SKM-1 (cell line): ENCODE measurements at regions not wholly inside any gene's neighbourhood (a gene's known extent, or its start where the extent isn't known, plus 50 kb on each side); places are given as distances from the start of the nearest gene placed in this dataset.

Experiments used
- DNase-seq: peaks from one replicate; lab custom pipeline; 2025; ENCODE audit not compliant: unreplicated experiment; lab: John Stamatoyannopoulos, UW

- DNase-seq = no peak
Observed at GRCh38 chr2:147231081-147231480, 613.7 kb upstream of the ACVR2A start.

DNA sequence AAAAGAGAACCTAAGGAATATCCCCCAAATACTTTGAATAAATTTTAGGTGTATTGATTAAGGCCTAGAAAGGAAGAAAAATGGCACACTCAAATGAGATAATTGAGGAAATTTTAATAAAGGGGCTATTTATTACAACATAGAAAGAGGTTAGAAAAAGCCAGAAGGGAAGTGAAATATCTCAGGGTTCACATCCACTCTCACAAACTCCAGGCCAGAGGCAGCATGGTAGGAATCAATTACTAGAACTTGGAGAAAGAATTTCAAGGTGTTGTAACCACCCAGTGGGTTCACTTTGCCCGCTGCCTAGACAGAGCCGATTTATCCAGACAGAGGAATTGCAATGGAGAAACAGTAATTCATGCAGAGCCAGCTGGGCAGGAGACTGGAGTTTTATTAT, 617.5 kb upstream of the ACVR2A start:
- no peak for DNase-seq

DNA sequence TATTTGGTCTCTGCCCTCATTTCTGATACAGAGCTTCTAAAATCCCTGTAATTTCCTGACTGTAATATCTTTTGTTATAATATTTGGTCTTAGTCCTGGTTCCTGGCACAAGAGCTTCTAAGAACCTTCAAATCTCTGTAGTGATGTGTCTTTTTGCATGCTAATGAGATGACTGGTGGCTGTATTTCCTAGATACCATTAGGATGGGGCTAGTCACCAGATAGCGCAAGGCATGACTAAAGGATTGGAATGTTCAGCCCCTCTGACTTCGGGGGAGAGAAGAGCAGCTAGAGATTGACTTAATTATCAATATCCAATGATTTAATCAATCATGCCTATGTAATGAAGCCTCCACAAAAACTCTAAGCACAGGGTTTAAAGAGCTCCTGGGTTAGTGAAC, 620.8 kb upstream of the ACVR2A start:
- DNase-seq = no peak

DNA sequence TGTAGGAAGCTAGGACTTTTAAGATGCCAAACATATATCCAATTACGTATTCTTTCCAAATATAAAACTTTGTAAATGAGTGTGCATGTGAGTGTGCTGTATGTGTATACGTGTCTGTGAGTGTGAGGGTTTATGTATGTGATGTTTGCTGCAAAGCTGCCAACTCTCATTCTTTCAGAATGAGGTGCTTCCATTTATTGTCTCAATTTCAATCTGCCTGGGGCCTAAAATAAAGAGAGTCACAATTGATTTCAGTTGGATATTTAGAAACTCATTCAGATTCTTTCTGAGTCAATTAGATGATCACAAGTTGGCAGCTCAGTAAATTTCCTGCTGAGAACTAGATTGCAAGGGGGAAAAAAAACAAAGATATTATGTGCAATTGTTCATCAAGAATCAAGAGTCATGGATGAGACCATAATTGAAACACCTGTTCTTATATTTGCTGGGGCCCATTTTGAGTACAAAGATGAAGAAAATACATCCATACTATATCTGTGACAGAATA, 621.2 kb upstream of the ACVR2A start:
- DNase-seq = no peak

GRCh38 chr2:147223119-147223518, 621.7 kb upstream of the ACVR2A start:
- DNase-seq = no peak

GRCh38 chr2:147222506-147222905, 622.3 kb upstream of the ACVR2A start:
- no peak for DNase-seq

GRCh38 chr2:147214914-147215313, 629.9 kb upstream of the ACVR2A start:
- DNase-seq = no peak

DNA sequence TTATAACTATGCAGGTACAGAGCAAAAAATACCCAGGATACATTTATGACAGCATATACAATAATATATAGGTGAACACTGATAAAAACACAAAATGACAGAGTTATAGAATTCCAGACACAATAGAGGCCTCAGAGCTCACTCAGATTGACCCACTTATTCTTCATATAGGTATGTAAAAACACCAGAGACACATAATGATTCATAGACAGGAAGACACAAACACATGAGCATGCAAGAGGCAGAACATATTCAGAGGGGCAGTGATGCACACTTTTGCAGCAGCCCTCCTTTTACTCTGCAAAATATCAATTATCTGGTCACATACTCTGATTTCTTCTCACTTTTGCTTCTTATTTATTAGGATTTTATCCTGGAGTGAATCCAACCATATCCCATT, 633.3 kb upstream of the ACVR2A start:
- DNase-seq = no peak

DNA sequence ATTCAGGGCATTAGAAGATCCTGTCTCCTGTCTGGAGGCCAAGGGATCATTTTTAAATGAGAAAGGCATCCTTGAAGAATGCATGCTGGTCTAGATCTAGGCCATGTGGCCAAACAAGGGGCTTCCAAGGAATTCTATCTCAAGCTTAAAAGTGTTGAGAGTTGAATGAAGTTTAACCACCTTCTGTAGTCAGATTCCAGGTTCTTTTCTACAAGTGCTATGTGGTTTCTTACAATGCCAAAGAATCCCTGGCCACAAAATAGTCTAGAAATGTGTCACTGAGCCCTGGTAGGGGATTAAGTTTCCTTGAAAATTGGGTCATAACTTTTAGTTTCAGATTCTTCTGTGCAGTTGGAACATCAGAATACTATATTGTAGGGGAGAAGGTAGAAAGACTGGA, 640.7 kb upstream of the ACVR2A start:
- no peak for DNase-seq

DNA sequence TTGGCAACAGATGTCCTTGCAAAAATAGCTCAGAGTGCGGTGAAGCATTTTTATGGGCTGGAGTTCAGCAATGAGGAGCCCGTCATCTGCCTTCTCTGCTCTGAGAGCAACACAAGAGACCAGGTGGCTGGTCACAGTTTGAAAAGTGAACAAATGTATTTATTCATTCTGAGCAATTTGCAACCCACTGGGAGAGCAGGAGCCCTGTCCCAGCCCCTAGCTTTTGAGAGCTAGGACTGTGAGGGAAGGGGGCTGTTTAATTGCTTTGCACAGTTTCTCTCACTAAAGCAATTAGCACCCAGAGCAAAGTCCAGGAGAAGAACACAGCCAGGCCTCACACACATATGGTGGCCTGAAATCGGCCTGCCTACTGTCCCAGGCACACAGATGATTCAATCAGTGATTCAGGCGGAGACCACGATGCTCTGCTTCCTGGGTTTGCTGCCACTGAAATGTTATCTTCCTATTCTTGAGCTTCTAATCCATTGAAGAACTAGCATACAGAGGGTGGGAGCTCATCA, 646.1 kb upstream of the ACVR2A start:
- DNase-seq = no peak

DNA sequence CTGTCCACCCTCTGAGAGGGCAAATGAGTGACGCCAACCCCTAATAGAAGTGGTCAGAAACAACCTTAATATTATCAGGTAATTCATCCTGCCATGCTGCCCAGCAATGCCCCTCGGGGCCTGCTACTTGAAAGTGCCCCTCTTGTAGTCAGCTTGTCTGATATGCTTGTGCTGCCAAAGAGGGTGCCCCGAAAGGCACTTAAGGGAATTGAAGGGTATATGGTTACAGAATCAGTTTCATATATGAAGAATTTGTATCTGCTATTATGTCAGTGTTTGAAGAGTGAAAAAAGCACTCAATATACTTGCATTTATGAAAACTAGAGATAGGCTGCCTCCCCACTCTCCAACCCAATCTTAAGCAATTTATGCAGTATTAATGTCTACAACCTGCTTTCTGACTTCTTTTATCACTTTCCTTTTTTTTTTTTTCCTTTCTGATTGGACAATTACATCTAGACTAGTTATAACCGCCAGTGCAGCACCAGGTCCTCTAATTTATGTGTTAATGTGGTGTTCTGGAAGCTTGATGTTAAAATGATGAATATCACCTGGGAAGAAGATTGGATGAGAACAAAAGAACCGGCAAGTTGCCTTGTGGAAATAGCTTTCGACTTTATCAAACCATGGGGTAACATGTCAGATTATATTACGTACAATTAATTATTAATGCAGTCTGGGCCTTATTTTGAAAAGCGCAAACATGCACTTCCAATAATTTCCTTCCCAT, 646.9 kb upstream of the ACVR2A start:
- DNase-seq = no peak

DNA sequence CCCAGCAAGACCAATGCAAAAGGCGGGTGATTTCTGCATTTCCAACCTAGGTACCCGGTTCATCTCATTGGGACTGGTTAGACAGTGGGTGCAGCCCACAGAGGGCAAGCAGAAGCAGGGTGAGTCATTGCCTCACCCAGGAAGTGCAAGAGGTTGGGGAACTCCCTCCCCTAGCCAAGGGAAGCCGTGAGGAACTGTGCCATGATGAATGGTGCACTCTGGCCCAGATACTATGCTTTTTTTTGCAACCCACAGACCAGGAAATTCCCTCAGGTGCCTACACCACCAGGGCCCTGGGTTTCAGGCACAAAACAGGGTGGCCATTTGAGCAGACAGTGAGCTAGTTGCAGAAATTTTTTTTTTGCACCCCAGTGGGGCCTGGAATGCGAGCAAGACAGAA, 662.6 kb upstream of the ACVR2A start:
- DNase-seq = no peak

GRCh38 chr2:147181351-147182029, 663.3 kb upstream of the ACVR2A start:
- no peak for DNase-seq

- no peak for DNase-seq
Observed at GRCh38 chr2:147177071-147177857, 667.6 kb upstream of the ACVR2A start.

- no peak for DNase-seq
Observed at GRCh38 chr2:147174824-147175254, 670.0 kb upstream of the ACVR2A start.

DNA sequence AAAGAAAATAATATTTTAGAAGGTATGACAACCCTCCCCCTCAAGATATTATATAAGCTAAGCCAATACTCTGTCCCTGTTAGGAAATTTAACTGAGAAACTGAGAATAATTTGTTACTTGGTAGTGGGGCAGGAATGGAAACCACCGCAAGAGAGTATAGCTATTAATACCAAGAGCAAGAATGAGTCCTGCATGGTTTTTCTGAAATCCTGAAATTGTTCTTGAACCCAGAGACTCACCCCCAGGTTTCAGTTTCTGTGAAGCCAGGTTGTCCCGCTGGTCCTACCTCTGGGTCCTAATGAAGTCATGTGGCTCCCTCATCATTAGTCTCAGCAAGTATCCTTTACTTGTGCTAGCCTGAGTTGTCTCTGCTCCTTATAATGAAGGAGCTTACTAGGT, 671.0 kb upstream of the ACVR2A start:
- DNase-seq = no peak

DNA sequence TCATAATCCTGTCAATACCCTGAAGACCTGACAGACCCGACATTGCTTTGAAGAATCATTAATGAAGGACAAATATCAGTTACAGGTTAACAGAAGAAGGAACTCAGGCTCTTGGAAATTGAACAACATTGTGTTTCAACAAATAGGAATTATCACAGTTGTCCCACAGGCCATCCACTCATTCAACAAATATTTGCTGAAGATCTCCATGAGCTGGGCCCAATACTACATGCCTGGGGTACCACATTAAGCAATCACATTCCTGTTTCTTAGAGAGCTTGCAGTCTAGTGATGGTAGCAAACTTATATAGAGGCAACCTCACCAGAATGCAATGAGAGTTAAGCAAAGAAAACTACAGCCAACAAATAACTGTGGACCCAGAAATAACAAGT, 671.6 kb upstream of the ACVR2A start:
- DNase-seq = no peak

GRCh38 chr2:147172493-147173188, 672.2 kb upstream of the ACVR2A start:
- no peak for DNase-seq

DNA sequence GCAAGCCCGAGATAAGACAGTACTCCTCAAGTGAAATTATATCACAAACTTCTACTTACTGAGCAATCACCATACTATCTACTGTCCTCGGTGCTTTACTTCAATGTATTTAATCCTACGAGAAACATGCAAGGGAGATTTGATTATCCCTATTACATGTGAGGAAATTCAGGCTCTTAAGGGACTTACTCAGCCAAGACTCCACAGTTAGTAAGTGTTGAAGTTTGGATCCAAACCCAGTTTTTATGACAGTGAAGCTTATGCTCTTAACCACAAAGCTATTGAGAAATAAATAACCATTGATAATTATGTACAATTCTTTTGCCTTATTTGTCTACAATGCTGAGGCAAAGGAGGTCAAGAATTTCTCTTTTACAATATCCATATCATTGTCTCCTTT, 672.9 kb upstream of the ACVR2A start:
- no peak for DNase-seq

GRCh38 chr2:147170932-147171331, 673.9 kb upstream of the ACVR2A start:
- DNase-seq = no peak
